Upper lobe of left lung (tissue), 6 donors: ENCODE measurements at regions not wholly inside any gene's neighbourhood (a gene's known extent, or its start where the extent isn't known, plus 50 kb on each side); places are given as distances from the start of the nearest gene placed in this dataset.

ENCODE experiments used
- ATAC-seq, 2 donors: fragments of 200-7000 bp; cut with Tn5 transposase; one replicate each; pipeline ENCODE4 v1.9.1; 2022; ENCODE audit warnings: mild to moderate bottlenecking in 2 of 2, moderate library complexity in 2 of 2; ENCODE audit not compliant: low FRiP score in 2 of 2
- DNase-seq, 2 donors: peaks; one replicate each; pipeline ENCODE4 v3.0.0-alpha.2; 2019 to 2020
- H3K27ac ChIP-seq, 4 donors: fragments of 200-600 bp; sonication (generic); one replicate each; pipeline ENCODE4 v1.5.1; 2016 to 2019
- H3K27me3 ChIP-seq, 4 donors: fragments of 200-600 bp; sonication (generic); one replicate each; pipeline ENCODE4 v1.5.1; 2017 to 2019
- H3K36me3 ChIP-seq, 4 donors: fragments of 200-600 bp; sonication (generic); one replicate each; pipeline ENCODE4 v1.5.1; 2016 to 2019
- H3K4me1 ChIP-seq, 4 donors: fragments of 200-600 bp; sonication (generic); one replicate each; pipeline ENCODE4 v1.5.1; 2018 to 2019
- H3K4me3 ChIP-seq, 4 donors: fragments of 200-600 bp; sonication (generic); one replicate each; pipeline ENCODE4 v1.5.1; 2017 to 2019; ENCODE audit warnings: mild to moderate bottlenecking in 2 of 4, moderate library complexity in 1 of 4
- H3K9me3 ChIP-seq, 4 donors: fragments of 200-600 bp; sonication (generic); one replicate each; pipeline ENCODE4 v1.5.1; 2018 to 2019
- EP300 ChIP-seq, 4 donors: sonication (generic); formaldehyde crosslinking; IDR thresholded peaks; one replicate each; pipeline ENCODE4 v1.5.1; 2017; ENCODE audit warnings: antibody characterized with exemption in 4 of 4, control low read depth in 2 of 4
- POLR2A ChIP-seq, 4 donors: fragments of 450-650 bp; IDR thresholded peaks; one replicate each; pipeline ENCODE4 v1.5.1; 2016 to 2017; ENCODE audit warnings: antibody characterized with exemption in 4 of 4, mild to moderate bottlenecking in 2 of 4
- POLR2AphosphoS5 ChIP-seq, 2 donors: sonication (generic); formaldehyde crosslinking; IDR thresholded peaks; one replicate each; pipeline ENCODE4 v1.5.1; 2017; ENCODE audit warnings: antibody characterized with exemption in 2 of 2
- WGBS, 2 donors: methylation state at CpG; one replicate each; pipeline ENCODE4 v1.1.5; 2017 to 2018; 5-methylcytosine and 5-hydroxymethylcytosine counted together
- TF ChIP-seq, protein P1 (sequence below), 6 experiments: fragments of 450-650 bp in 4 of 6; fragments of 200-600 bp in 2 of 6; sonication (generic) in 2 of 6; IDR thresholded peaks; one replicate each; pipeline ENCODE4 v1.5.1; 2016 to 2019; ENCODE audit warnings: antibody characterized with exemption in 6 of 6
- donor health status: DM: no; HTN: no; CAD: no; lungs with moderate emphysema.
- donor health status: DM: no; HTN: yes; CAD: no; lungs with severe emphysema.

DNA sequence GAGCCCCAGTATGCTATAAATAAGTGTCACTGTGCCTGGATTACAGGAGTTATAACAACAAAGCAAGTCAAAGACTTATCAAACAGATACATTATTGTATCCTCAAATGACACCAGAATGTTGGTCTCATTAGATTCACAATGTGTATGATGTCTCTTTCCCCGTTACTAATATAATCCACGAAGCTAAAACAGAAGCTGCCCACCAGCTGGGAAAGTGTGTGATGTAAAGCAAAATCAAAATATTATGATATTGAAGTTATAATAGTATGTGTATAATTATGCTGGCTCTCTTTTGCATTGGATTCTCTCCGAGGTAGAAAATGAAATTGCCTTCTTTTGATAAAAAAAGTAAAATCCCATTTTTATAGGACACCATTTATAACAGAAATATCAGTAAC lies 127.3 kb upstream of the MAN2A1 start:
- DNase-seq, result no peak
- Histone ChIP-seq H3K4me3 (no peak overlapping the region), H3K27me3 (no peaks in the 10 kb centered on the region), H3K9me3 (no peaks in the 10 kb centered on the region), H3K4me1 (no peaks in the 10 kb centered on the region), H3K27ac (no peak overlapping the region), H3K36me3 (no peaks in the 10 kb centered on the region)
- TF ChIP-seq POLR2AphosphoS5 (IDR thresholded peaks at IDR 0.05) (no peak), EP300 (IDR thresholded peaks at IDR 0.05) (no peak), POLR2A (IDR thresholded peaks at IDR 0.05) (no peak)
- TF ChIP-seq, protein P1, sequence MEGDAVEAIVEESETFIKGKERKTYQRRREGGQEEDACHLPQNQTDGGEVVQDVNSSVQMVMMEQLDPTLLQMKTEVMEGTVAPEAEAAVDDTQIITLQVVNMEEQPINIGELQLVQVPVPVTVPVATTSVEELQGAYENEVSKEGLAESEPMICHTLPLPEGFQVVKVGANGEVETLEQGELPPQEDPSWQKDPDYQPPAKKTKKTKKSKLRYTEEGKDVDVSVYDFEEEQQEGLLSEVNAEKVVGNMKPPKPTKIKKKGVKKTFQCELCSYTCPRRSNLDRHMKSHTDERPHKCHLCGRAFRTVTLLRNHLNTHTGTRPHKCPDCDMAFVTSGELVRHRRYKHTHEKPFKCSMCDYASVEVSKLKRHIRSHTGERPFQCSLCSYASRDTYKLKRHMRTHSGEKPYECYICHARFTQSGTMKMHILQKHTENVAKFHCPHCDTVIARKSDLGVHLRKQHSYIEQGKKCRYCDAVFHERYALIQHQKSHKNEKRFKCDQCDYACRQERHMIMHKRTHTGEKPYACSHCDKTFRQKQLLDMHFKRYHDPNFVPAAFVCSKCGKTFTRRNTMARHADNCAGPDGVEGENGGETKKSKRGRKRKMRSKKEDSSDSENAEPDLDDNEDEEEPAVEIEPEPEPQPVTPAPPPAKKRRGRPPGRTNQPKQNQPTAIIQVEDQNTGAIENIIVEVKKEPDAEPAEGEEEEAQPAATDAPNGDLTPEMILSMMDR (IDR thresholded peaks at IDR 0.05), result no peak
- WGBS, 2 donors, result 82 to 90% methylated on average over 3 of the region's 3 CpGs
- no peak for ATAC-seq

DNA sequence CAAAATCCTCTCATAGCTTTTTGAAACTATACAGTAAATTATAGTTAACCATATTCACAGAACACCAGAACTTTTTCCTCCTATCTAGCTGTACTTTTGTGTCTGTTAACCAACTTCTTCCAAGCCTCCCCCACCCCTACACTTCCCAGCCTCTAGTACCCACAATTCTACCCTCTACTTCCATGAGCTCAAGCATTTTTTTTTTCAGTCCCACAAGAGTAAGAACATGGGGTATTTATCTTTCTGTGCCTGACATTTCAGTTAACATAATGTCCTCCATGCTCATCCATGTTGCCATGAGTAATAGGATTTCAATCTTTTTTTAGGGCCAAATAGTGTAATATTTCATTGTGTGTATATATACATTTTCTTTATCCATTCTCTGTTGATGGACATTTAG lies 128.3 kb upstream of the MAN2A1 start:
- H3K4me3 ChIP-seq, result no peak overlapping the region
- no peaks in the 10 kb centered on the region for H3K9me3 ChIP-seq
- DNase-seq (no peak), ATAC-seq (no peak)
- no peak overlapping the region for H3K27ac ChIP-seq
- H3K36me3 ChIP-seq, result no peaks in the 10 kb centered on the region
- H3K27me3 ChIP-seq, result no peaks in the 10 kb centered on the region
- TF ChIP-seq, protein P1 (IDR thresholded peaks at IDR 0.05), result no peak
- TF ChIP-seq EP300 (IDR thresholded peaks at IDR 0.05), result no peak
- TF ChIP-seq POLR2AphosphoS5 (IDR thresholded peaks at IDR 0.05), result no peak
- no peak for TF ChIP-seq POLR2A (IDR thresholded peaks at IDR 0.05)
- H3K4me1 ChIP-seq, result no peaks in the 10 kb centered on the region

DNA sequence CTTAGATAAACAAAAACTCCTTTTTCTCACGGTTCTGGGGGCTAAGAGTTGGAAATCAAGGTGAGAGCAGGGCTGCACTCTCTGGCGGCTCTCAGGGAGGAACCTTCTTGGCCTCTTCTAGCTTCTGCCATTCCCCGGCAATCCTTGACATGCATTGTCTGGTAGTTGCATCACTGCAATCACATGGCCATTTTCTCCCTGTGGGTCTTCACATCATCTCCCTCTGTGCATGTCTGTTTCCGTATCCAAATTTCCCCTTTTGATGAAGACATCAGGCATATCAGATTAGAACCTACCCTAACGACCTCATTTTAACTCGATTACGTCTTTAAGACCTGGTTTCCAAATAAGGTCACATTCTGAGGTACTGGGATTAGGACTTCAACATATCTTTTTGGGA lies 129.2 kb upstream of the MAN2A1 start:
- Histone ChIP-seq H3K4me3 (no peak overlapping the region), H3K27ac (no peak overlapping the region), H3K9me3 (no peaks in the 10 kb centered on the region), H3K27me3 (no peaks in the 10 kb centered on the region), H3K36me3 (no peaks in the 10 kb centered on the region), H3K4me1 (no peaks in the 10 kb centered on the region)
- 87 to 90% methylated on average over 7 of the region's 7 CpGs for WGBS, 2 donors
- DNase-seq, result no peak
- TF ChIP-seq POLR2AphosphoS5 (IDR thresholded peaks at IDR 0.05), result no peak
- TF ChIP-seq, protein P1 (IDR thresholded peaks at IDR 0.05), result no peak
- ATAC-seq, result no peak

DNA sequence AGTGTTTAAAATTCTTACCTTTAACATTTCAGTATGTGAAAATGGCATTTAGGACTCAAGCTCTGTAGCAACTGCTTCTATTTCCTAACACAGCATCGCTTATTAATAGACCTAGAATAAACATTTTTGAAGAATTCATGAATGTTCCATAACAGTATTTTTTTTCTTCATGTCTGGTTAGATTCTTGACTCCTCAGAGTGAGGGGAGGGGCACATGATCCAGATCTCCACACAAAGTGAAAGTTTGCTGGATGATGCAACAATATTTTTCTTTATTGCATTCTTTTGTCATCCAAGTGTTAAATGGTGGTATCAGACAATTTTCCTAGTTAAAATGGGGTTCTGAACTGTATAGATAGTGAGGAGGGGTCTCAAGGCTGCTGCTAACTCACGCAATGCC lies 130.8 kb upstream of the MAN2A1 start:
- Histone ChIP-seq H3K27me3 (no peaks in the 10 kb centered on the region), H3K4me1 (no peaks in the 10 kb centered on the region), H3K36me3 (no peaks in the 10 kb centered on the region), H3K9me3 (no peaks in the 10 kb centered on the region), H3K27ac (no peak overlapping the region), H3K4me3 (no peak overlapping the region)
- TF ChIP-seq POLR2A (IDR thresholded peaks at IDR 0.05), result no peak
- no peak for TF ChIP-seq EP300 (IDR thresholded peaks at IDR 0.05)
- TF ChIP-seq, protein P1 (IDR thresholded peaks at IDR 0.05), result no peak
- TF ChIP-seq POLR2AphosphoS5 (IDR thresholded peaks at IDR 0.05), result no peak
- 80 to 81% methylated on average over 2 of the region's 2 CpGs for WGBS, 2 donors
- ATAC-seq (no peak), DNase-seq (no peak)

DNA sequence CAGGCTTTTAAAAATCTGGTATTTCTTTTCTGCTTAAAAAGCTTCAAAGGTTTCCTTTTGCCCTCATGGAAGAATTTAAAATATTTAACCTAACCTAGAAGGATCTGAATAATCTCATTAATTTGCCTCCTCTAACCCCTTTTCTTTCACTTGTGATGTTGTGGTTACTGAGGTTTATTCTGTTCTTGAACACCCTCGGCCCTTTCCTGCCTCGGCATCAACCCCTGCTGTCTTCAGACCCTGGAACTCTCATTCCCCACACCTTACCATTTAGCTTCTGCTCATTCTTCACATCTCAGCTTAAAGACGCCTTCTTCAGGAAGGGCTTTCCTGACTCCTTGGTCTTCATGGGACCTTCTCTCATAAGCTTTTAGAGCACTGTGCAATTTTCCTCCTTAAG lies 131.4 kb upstream of the MAN2A1 start:
- no peaks in the 10 kb centered on the region for H3K4me1 ChIP-seq
- no peak for DNase-seq
- H3K27me3 ChIP-seq, result no peaks in the 10 kb centered on the region
- no peaks in the 10 kb centered on the region for H3K36me3 ChIP-seq
- no peak for ATAC-seq
- no peak overlapping the region for H3K27ac ChIP-seq
- WGBS, 2 donors, result 53 to 72% methylated on average over 3 of the region's 3 CpGs
- TF ChIP-seq POLR2A (IDR thresholded peaks at IDR 0.05) (no peak), EP300 (IDR thresholded peaks at IDR 0.05) (no peak), POLR2AphosphoS5 (IDR thresholded peaks at IDR 0.05) (no peak)
- TF ChIP-seq, protein P1 (IDR thresholded peaks at IDR 0.05), result no peak
- no peak overlapping the region for H3K4me3 ChIP-seq
- no peaks in the 10 kb centered on the region for H3K9me3 ChIP-seq
